H54 (cell line): ENCODE measurements at regions not wholly inside any gene's neighbourhood (a gene's known extent, or its start where the extent isn't known, plus 50 kb on each side); places are given as distances from the start of the nearest gene placed in this dataset.

Source experiments
- DNase-seq: peaks from one replicate; pipeline ENCODE4 v3.0.0; 2011; ENCODE audit warnings: low spot score, mixed read lengths; ENCODE audit not compliant: insufficient read length
- FAIRE-seq: peaks from 3 replicates; lab custom pipeline; 2011; peaks lifted over from hg19 to GRCh38; lab: Jason Lieb, UNC
- POLR2A ChIP-seq: IDR thresholded peaks from 2 replicates; pipeline ENCODE4 v1.6.1; 2011; ENCODE audit warnings: low read depth, mild to moderate bottlenecking, low read length

DNA sequence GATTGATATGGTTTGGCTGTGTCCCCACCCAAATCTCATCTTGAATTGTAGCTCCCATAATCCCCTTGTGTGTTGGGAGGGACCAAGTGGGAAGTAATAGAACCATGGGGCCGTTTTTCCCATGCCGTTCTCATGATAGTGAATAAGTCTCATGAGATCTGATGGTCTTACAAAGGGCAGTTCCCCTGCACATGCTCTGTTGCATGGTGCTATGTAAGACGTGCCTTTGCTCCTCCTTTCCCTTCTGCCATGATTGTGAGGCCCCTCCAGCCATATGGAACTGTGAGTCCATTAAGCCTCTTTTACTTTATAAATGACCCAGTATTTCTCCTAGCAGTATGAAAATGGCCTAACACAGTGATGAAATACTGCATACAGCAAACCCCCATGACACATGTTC is 84.8 kb upstream of the SELENOP start:
- FAIRE-seq (no peak), DNase-seq (no peak)
- no peak for TF ChIP-seq POLR2A

DNA sequence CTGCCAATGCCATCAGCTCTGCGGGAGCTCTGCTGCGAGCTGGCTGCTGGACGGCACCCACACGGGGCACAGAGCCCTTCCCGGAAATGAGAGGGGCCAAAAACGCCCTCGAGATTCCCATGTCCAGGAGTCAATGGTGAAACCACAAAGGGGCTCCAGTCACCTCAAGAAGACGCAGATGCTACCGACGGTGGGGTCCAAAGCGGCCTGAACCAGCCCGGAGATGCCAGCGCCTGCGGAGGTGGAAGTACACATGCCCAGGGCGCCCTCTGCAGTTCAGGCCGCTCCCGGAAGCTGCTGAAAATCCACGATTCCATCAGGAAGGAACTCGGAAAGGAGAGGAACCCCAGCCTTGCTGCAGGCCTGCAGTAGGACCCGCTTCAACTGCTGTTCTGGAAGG is 82.4 kb upstream of the SELENOP start:
- no peak for TF ChIP-seq POLR2A
- FAIRE-seq (no peak), DNase-seq (no peak)

GRCh38 chr5:42889311-42889933 is 77.7 kb upstream of the SELENOP start:
- FAIRE-seq (peak; percentile 93), DNase-seq (peak; percentile 52)
- no peak for TF ChIP-seq POLR2A

DNA sequence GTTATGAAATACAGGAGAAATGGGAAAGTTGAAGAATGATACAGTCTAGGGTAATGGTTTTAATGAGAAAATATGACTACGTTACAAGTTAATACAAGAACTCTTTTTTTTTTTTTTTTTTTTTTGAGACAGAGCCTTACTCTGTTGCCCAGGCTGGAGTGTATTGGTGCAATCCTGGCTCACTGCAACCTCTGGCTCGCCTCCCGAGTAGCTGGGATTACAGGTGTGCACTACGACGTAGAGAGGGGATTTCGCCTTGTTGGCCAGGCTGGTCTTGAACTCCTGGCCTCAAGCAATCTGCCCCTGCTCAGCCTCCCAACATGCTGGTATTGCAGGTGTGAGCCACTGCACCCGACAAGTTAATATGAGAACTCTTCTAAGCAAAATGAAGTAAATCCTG is 77.1 kb upstream of the SELENOP start:
- FAIRE-seq (no peak), DNase-seq (no peak)
- TF ChIP-seq POLR2A: no peak

DNA sequence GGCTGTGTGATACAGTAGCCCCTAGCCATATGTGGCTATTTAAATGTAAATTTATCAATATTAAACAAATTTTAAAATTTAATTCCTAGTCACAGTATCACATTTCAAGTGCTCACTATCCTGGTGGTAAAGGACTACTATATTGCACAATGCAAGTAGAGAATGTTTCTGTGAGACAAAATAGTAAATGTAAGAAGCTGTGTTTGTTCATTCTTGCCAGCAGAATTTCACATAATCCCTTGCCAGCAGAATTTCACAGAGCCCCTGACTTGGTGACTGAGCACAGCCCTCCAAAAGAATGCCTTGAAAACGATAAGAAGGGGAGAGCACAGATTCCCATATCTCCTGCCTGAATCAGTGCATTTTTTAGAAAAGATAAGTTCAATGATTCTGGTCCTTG is 75.9 kb upstream of the SELENOP start:
- no peak for DNase-seq
- no peak for FAIRE-seq
- no peak for TF ChIP-seq POLR2A

DNA sequence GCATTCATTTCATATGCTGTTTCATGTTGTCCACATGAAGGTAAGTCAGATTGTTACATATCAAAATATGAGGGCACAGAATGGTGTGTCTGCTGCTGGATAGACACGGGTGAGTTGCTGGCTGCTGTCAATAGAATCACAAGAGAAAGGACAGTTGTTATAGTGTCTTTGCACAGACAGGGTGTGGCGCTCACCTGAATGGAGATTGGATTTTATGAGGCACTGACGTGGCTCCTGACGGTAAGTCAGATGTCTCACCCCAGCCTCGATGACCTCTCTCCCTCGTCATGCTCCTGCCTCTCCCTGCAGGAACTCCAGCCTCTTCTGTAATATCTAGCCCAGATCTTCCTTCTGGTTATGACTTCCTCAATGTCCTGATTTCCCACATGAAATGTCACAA is 75.4 kb upstream of the SELENOP start:
- FAIRE-seq (no peak), DNase-seq (no peak)
- TF ChIP-seq POLR2A: no peak

- DNase-seq (no peak), FAIRE-seq (no peak)
Measured at GRCh38 chr5:42886635-42887034, 74.9 kb upstream of the SELENOP start.

GRCh38 chr5:42884326-42884725 is 72.6 kb upstream of the SELENOP start:
- DNase-seq (no peak), FAIRE-seq (no peak)
- TF ChIP-seq POLR2A: no peak

More at GRCh38 chr5:42886635-42887034, 74.9 kb upstream of the SELENOP start:
- no peak for TF ChIP-seq POLR2A

GRCh38 chr5:42881416-42882117 is 69.9 kb upstream of the SELENOP start:
- FAIRE-seq (no peak), DNase-seq (no peak)
- TF ChIP-seq POLR2A: no peak

DNA sequence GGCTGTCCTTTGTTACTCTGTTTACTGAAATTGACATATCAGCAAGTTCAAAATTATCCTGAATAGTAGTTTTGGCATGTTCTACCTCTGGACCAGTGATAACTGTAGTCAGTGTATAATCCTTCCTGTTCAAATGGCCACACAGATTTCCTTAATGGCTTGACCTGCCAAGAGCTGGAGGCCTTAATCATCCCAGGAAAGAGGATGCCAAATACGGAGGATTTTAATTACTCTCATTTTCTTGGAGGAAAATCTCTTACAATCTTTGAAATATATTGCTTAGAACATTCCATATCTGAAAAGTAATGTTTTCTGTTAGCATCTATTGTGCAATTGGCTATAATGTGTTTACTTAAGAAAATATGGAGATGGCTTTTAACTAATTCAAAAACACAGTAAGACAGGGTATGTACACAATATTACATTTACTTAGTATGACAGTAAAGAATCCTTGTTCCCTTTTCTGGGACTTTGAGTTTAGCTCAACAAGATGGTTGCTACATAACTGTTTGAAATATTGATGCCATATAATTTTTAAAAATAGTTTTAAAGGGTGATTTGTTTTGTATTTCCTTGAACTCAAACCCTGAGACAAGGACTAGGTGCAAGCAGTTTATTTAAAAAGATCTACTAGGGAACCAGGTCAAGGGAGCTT is 68.9 kb upstream of the SELENOP start:
- TF ChIP-seq POLR2A: no peak
- DNase-seq (no peak), FAIRE-seq (no peak)

DNA sequence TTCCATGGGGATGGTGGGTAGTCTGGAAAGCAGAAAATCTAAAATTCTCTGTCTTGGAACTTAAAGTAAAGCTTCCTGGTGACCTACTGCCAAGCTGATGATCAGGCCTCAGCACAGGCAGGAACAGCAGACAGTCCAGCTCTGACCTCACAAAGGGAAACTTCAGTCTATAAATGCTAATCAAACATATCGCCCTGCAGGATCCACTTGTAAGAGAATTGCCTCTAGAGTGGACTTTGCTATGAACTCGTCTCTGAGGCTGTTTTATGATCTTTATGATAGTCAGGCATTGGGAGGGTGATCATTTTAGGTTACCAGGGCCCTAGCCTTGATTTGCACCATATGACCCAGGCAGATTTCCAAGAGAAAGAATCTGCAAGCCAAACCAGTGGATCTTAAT is 67.6 kb upstream of the SELENOP start:
- FAIRE-seq (no peak), DNase-seq (no peak)
- no peak for TF ChIP-seq POLR2A

- no peak for FAIRE-seq
- TF ChIP-seq POLR2A: no peak
Measured at GRCh38 chr5:42878550-42878949, 66.9 kb upstream of the SELENOP start.

DNA sequence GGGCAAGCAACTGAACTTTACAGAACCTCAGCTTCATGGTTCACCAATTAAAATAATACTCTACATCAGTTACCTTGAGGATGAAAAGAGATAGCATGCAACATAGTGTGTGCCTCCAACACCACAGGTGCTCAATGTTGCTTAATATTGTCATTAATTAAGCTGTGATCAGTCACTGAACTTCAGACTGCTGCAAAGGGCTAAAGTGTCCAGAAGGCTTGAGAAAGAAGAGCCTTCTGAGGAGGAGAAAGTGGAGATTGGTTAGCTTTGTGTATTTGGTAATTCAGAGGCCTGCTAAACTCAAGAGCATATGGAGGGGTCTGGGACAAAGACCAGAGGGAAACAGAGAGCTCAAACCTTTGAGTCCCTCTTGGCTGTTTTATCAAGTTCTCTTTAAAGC is 66.3 kb upstream of the SELENOP start:
- no peak for FAIRE-seq
- no peak for TF ChIP-seq POLR2A
- no peak for DNase-seq

More at GRCh38 chr5:42878550-42878949, 66.9 kb upstream of the SELENOP start:
- no peak for DNase-seq

DNA sequence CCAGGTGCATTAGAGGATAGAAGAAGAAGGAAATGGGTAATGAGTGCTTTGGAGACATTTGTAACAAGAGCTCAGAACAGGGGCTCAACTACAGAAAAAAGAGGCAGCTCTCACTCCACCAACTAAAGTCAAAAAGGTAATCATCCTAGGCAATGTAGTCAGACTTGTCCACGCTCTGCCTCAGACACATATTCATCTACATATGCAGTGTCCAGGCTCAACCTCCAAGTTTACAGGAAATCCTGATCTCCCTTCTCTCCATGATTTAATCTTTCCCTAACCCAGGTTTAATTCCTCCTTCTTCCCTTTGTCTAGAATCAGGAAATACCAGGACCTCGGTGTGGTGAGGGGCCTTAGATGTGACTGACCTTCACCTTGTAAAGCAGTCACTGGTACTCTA is 65.7 kb upstream of the SELENOP start:
- DNase-seq (no peak), FAIRE-seq (no peak)
- no peak for TF ChIP-seq POLR2A
